Common myeloid progenitor, CD34-positive (primary cell): ENCODE measurements at regions not wholly inside any gene's neighbourhood (a gene's known extent, or its start where the extent isn't known, plus 50 kb on each side); places are given as distances from the start of the nearest gene placed in this dataset.

Experiments
- CTCF ChIA-PET: fragments of 350-600 bp; sonication (Branson Sonifier 250); formaldehyde crosslinking; loops from one replicate; lab custom pipeline; 2021; ENCODE audit warnings: antibody characterized with exemption; lab: Charles Lee
- POLR2A ChIA-PET: fragments of 350-600 bp; sonication (Branson Sonifier 250); formaldehyde crosslinking; loops from one replicate; lab custom pipeline; 2021; ENCODE audit warnings: antibody characterized with exemption; lab: Charles Lee
- DNase-seq, 3 donors: peaks; one replicate each; pipeline versions ENCODE4 v3.0.0 to v3.0.0-alpha.2; 2013
- H3K27ac ChIP-seq, 2 experiments: 1 replicate in 1 of 2; 2 replicates in 1 of 2; pipeline ENCODE4 v1.7.0; 2013; ENCODE audit warnings: inconsistent platforms in 2 of 2, low read length in 2 of 2, mild to moderate bottlenecking in 2 of 2, low read depth in 1 of 2, moderate library complexity in 1 of 2; ENCODE audit not compliant: severe bottlenecking in 2 of 2, insufficient read depth in 1 of 2, poor library complexity in 1 of 2
- H3K27me3 ChIP-seq, 5 experiments: replicated peaks in 2 of 5; 1 replicate in 3 of 5; 2 replicates in 2 of 5; pipeline versions ENCODE4 v1.6.1 to v1.7.0; 2013; ENCODE audit warnings: low read length in 4 of 5, mild to moderate bottlenecking in 2 of 5, moderate library complexity in 2 of 5, inconsistent platforms in 1 of 5; ENCODE audit not compliant: insufficient read depth in 5 of 5, control insufficient read depth in 4 of 5
- H3K36me3 ChIP-seq, 4 experiments: 1 replicate in 2 of 4; 2 replicates in 2 of 4; pipeline versions ENCODE4 v1.6.1 to v1.7.0; 2013; ENCODE audit warnings: low read length in 3 of 4, control low read depth in 1 of 4, mild to moderate bottlenecking in 1 of 4; ENCODE audit not compliant: control insufficient read depth in 4 of 4, insufficient read depth in 4 of 4
- H3K4me1 ChIP-seq, 4 experiments: 1 replicate in 3 of 4; 2 replicates in 1 of 4; pipeline versions ENCODE4 v1.6.1 to v1.7.1; 2013; ENCODE audit warnings: low read length in 3 of 4, mild to moderate bottlenecking in 3 of 4, control low read depth in 1 of 4, inconsistent platforms in 1 of 4, moderate library complexity in 1 of 4; ENCODE audit not compliant: control insufficient read depth in 4 of 4, insufficient read depth in 4 of 4; ENCODE audit errors: control extremely low read depth in 1 of 4
- H3K4me3 ChIP-seq, 7 experiments: 1 replicate in 4 of 7; 2 replicates in 3 of 7; pipeline versions ENCODE4 v1.5.1 to v1.7.0; 2013; ENCODE audit warnings: mild to moderate bottlenecking in 7 of 7, low read length in 6 of 7, moderate library complexity in 6 of 7, inconsistent platforms in 2 of 7, low read depth in 2 of 7, control low read depth in 1 of 7; ENCODE audit not compliant: insufficient read depth in 4 of 7, control insufficient read depth in 1 of 7; ENCODE audit errors: extremely low read depth in 1 of 7
- H3K9me3 ChIP-seq, 5 experiments: 1 replicate in 4 of 5; 2 replicates in 1 of 5; pipeline versions ENCODE4 v1.6.1 to v1.7.1; 2013; ENCODE audit warnings: low read length in 4 of 5, mild to moderate bottlenecking in 2 of 5, inconsistent platforms in 1 of 5, low read depth in 1 of 5, moderate library complexity in 1 of 5; ENCODE audit not compliant: control insufficient read depth in 4 of 5, insufficient read depth in 2 of 5; ENCODE audit errors: control extremely low read depth in 1 of 5
- WGBS: methylation state at CpG from one replicate; pipeline ENCODE4 v1.1.5; 2013; ENCODE audit not compliant: insufficient coverage; 5-methylcytosine and 5-hydroxymethylcytosine counted together

GRCh38 chr11:8818421-8818820, 92.6 kb upstream of the AKIP1 start:
- H3K27ac ChIP-seq: no peak overlapping the region
- ChIA-PET POLR2A (no interaction called here), CTCF (no interaction called here)
- H3K9me3 ChIP-seq: no peaks in the 10 kb centered on the region
- 100% methylated on average over 1 of the region's 2 CpGs for WGBS
- H3K4me1 ChIP-seq: peaks cover 0 to 15% (median 9%) of the 10 kb centered on the region in 4 experiments
- no peaks in the 10 kb centered on the region for H3K27me3 ChIP-seq
- H3K36me3 ChIP-seq: no peaks in the 10 kb centered on the region
- no peak overlapping the region for H3K4me3 ChIP-seq
- no peak for DNase-seq

DNA sequence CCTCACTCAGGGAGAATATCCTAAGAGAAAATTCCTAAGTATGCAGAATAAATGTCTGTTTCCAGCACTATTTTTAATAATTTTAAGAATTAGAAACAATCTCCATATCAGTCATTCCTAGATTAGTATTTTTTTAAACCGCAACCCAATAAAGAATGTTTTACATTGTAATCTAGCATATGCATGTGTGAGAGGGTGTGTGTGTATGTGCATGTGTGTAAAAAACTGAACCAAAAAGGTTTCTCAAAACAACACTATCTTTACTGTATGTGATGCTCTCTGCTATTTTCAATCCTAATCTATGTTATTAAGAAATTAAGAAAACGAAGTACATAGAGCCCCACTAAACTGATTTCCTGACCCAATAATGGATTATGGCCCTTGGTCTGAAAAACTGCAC, 90.6 kb upstream of the AKIP1 start:
- no CpG with 5 or more reads among the region's 2 CpGs for WGBS

DNA sequence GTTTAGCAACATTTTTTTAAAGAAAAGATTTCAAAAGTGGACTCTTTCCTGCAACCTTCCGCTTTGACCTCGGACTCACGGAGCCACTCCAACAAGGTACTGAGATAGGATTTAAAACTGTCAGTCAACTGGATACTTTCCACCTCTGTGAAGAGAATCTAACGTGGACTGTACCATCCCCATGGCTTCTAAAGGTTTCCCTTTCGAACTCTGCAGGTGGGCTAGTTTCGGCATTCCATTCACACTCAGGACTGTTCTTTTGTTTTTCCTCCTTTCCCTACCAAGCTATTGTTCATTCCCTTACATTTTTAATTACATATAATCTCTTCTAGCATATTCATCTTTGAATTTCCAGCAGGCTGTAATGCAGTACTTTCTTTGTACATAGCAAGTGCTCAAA, 88.5 kb upstream of the AKIP1 start:
- H3K9me3 ChIP-seq: peaks cover 0 to 2% (median 0%) of the 10 kb centered on the region in 5 experiments
- 83% methylated on average over 6 of the region's 6 CpGs for WGBS
- peaks cover 0 to 3% (median 0%) of the 10 kb centered on the region in 5 experiments for H3K27me3 ChIP-seq
- no peaks in the 10 kb centered on the region for H3K4me1 ChIP-seq
- H3K4me3 ChIP-seq: no peak overlapping the region
- DNase-seq: no peak
- no peaks in the 10 kb centered on the region for H3K36me3 ChIP-seq
- POLR2A ChIA-PET: no interaction called here
- CTCF ChIA-PET: no interaction called here
- no peak overlapping the region for H3K27ac ChIP-seq

More for the DNA sequence above, 90.6 kb upstream of the AKIP1 start:
- no peaks in the 10 kb centered on the region for H3K36me3 ChIP-seq
- CTCF ChIA-PET: no interaction called here
- no peaks in the 10 kb centered on the region for H3K27me3 ChIP-seq
- POLR2A ChIA-PET: no interaction called here
- H3K9me3 ChIP-seq: no peaks in the 10 kb centered on the region
- no peaks in the 10 kb centered on the region for H3K4me1 ChIP-seq
- H3K4me3 ChIP-seq: no peak overlapping the region
- DNase-seq: no peak
- no peak overlapping the region for H3K27ac ChIP-seq

DNA sequence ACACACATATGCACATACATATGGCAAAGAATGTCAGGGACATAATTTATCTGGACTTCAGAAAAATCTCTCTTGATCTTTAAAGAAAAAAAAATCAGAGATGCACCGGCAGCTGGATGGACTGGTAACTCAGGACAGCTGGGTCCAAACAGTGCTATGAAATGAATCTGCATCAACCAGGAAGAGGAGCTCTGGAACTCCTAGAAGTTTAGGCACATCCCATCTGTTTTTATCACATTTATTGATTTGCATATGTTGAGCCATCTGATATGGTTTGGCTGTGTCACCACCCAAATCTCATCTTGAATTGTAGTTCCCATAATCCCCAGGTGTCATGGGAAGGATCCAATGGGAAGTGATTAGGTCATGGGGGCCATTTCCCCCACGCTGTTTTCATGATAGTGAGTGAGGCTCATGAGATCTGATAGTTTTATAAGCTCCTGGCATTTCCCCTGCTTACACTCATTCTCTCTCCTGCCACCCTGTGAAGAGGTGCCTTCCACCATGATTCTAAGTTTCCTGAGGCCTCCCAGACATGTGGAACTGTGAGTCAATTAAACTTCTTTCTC, 87.7 kb upstream of the AKIP1 start:
- H3K4me1 ChIP-seq: peaks cover 0 to 6% (median 0%) of the 10 kb centered on the region in 4 experiments
- DNase-seq: no peak
- WGBS: 100% methylated on average over 1 of the region's 2 CpGs
- ChIA-PET POLR2A (no interaction called here), CTCF (no interaction called here)
- peaks cover 0 to 2% (median 0%) of the 10 kb centered on the region in 5 experiments for H3K9me3 ChIP-seq
- H3K27ac ChIP-seq: no peak overlapping the region
- H3K27me3 ChIP-seq: peaks cover 0 to 3% (median 0%) of the 10 kb centered on the region in 5 experiments
- H3K4me3 ChIP-seq: no peak overlapping the region
- no peaks in the 10 kb centered on the region for H3K36me3 ChIP-seq

GRCh38 chr11:8826139-8826786, 84.7 kb upstream of the AKIP1 start:
- H3K4me3 ChIP-seq: no peak overlapping the region
- H3K27ac ChIP-seq: no peak overlapping the region
- H3K27me3 ChIP-seq: peaks cover 0 to 3% (median 0%) of the 10 kb centered on the region in 5 experiments
- no peaks in the 10 kb centered on the region for H3K36me3 ChIP-seq
- ChIA-PET CTCF (no interaction called here), POLR2A (no interaction called here)
- H3K9me3 ChIP-seq: peaks cover 0 to 2% (median 0%) of the 10 kb centered on the region in 5 experiments
- 97% methylated on average over 4 of the region's 6 CpGs for WGBS
- H3K4me1 ChIP-seq: peaks cover 0 to 15% (median 0%) of the 10 kb centered on the region in 4 experiments
- DNase-seq: no peak

- Histone ChIP-seq H3K4me3 (no peak overlapping the region), H3K36me3 (no peaks in the 10 kb centered on the region), H3K27me3 (peaks cover 0 to 3% (median 0%) of the 10 kb centered on the region in 5 experiments), H3K9me3 (peaks cover 0 to 2% (median 0%) of the 10 kb centered on the region in 5 experiments), H3K27ac (no peak overlapping the region), H3K4me1 (peaks cover 0 to 20% (median 0%) of the 10 kb centered on the region in 4 experiments)
- ChIA-PET POLR2A (no interaction called here), CTCF (no interaction called here)
- WGBS: 85% methylated on average over 5 of the region's 6 CpGs
- no peak for DNase-seq
Measured at GRCh38 chr11:8826901-8827560, 84.0 kb upstream of the AKIP1 start.

DNA sequence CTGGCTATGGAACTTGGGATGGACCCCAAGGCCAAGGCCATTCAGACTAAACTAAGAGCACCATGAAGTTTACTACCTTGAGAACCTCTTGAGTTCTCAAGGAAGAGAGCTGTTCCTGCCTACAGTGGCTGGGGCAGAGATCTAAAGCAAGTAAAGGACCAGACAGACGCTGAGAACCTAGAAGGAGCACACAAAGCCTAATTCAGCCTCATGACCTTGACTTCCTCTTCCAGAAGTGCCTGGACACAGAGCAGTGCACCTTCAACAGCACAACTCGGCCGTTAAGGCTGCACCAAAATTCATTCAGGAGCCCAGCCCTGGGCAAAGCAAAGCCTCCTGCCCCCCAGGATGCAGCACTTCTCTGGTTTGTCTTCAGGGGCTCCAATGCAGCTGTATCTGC, 82.9 kb upstream of the AKIP1 start:
- Histone ChIP-seq H3K4me1 (peaks cover 0 to 29% (median 2%) of the 10 kb centered on the region in 4 experiments), H3K27ac (no peak overlapping the region), H3K36me3 (no peaks in the 10 kb centered on the region), H3K27me3 (peaks cover 0 to 3% (median 0%) of the 10 kb centered on the region in 5 experiments), H3K4me3 (no peak overlapping the region), H3K9me3 (peaks cover 0 to 2% (median 0%) of the 10 kb centered on the region in 5 experiments)
- DNase-seq: no peak
- WGBS: 81% methylated on average over 3 of the region's 3 CpGs
- POLR2A ChIA-PET: no interaction called here
- CTCF ChIA-PET: no interaction called here
